ENCODE measurements at regions not wholly inside any gene's neighbourhood (a gene's known extent, or its start where the extent isn't known, plus 50 kb on each side); places are given as distances from the start of the nearest gene placed in this dataset.

DNA sequence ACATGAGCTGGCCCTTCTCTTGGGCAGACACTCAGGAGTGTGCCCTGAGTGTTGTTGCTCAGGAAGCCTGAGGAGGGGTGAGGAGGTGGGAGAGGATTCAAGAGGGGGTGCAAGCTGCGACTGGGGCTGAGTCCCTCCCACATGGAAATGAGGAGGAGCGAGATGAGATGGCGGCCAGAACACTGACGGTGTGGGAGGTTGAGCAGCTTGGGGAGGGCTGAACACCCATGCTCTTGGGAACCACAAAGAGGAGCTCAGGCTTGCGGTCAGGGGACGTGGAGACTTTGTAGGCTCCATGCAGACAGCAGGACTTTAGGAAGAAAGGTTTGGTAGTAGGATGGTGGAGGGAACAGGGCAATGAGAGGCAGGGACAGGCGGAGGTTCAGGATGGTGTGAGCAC is 163.2 kb upstream of the SHH start:
- Histone ChIP-seq H3K4me2 (ENCODE audit: low read length) (no peak overlapping the region), H3K36me3 (ENCODE audit: insufficient read depth, low read length) (no peaks in the 10 kb centered on the region), H3K27me3 (ENCODE audit: insufficient read depth, low read depth, low read length) (no peaks in the 10 kb centered on the region), H3K79me2 (replicated peaks; ENCODE audit: insufficient read depth, low read length) (no peaks in the 10 kb centered on the region), H4K20me1 (ENCODE audit: insufficient read depth) (no peaks in the 10 kb centered on the region), H3K9ac (ENCODE audit: low read length) (no peak overlapping the region), H3K4me3 (ENCODE audit: low read length) (no peak overlapping the region), H3K9me2 (ENCODE audit: insufficient read depth, low read length) (no peaks in the 10 kb centered on the region), H3K27ac (ENCODE audit: low read length) (no peak overlapping the region), H3F3A (ENCODE audit: insufficient read depth, low read length, poor library complexity, severe bottlenecking) (no peaks in the 10 kb centered on the region), H2AFZ (ENCODE audit: low read depth, low read length) (no peak overlapping the region), H3K9me3 (ENCODE audit: low read length) (no peaks in the 10 kb centered on the region)
- TF ChIP-seq MXI1 (conservative IDR thresholded peaks at IDR 0.05; ENCODE audit: poor library complexity, severe bottlenecking) (no peak), TAF1 (IDR thresholded peaks at IDR 0.05; ENCODE audit: low read depth) (no peak), SMC3 (conservative IDR thresholded peaks at IDR 0.05; ENCODE audit: poor library complexity) (no peak)
- TF ChIP-seq, protein P1, sequence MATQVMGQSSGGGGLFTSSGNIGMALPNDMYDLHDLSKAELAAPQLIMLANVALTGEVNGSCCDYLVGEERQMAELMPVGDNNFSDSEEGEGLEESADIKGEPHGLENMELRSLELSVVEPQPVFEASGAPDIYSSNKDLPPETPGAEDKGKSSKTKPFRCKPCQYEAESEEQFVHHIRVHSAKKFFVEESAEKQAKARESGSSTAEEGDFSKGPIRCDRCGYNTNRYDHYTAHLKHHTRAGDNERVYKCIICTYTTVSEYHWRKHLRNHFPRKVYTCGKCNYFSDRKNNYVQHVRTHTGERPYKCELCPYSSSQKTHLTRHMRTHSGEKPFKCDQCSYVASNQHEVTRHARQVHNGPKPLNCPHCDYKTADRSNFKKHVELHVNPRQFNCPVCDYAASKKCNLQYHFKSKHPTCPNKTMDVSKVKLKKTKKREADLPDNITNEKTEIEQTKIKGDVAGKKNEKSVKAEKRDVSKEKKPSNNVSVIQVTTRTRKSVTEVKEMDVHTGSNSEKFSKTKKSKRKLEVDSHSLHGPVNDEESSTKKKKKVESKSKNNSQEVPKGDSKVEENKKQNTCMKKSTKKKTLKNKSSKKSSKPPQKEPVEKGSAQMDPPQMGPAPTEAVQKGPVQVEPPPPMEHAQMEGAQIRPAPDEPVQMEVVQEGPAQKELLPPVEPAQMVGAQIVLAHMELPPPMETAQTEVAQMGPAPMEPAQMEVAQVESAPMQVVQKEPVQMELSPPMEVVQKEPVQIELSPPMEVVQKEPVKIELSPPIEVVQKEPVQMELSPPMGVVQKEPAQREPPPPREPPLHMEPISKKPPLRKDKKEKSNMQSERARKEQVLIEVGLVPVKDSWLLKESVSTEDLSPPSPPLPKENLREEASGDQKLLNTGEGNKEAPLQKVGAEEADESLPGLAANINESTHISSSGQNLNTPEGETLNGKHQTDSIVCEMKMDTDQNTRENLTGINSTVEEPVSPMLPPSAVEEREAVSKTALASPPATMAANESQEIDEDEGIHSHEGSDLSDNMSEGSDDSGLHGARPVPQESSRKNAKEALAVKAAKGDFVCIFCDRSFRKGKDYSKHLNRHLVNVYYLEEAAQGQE (IDR thresholded peaks at IDR 0.05; ENCODE audit: borderline replicate concordance) = no peak
- TF ChIP-seq, protein P2, sequence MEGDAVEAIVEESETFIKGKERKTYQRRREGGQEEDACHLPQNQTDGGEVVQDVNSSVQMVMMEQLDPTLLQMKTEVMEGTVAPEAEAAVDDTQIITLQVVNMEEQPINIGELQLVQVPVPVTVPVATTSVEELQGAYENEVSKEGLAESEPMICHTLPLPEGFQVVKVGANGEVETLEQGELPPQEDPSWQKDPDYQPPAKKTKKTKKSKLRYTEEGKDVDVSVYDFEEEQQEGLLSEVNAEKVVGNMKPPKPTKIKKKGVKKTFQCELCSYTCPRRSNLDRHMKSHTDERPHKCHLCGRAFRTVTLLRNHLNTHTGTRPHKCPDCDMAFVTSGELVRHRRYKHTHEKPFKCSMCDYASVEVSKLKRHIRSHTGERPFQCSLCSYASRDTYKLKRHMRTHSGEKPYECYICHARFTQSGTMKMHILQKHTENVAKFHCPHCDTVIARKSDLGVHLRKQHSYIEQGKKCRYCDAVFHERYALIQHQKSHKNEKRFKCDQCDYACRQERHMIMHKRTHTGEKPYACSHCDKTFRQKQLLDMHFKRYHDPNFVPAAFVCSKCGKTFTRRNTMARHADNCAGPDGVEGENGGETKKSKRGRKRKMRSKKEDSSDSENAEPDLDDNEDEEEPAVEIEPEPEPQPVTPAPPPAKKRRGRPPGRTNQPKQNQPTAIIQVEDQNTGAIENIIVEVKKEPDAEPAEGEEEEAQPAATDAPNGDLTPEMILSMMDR (IDR thresholded peaks at IDR 0.05; ENCODE audit: poor library complexity, severe bottlenecking) = no peak

DNA sequence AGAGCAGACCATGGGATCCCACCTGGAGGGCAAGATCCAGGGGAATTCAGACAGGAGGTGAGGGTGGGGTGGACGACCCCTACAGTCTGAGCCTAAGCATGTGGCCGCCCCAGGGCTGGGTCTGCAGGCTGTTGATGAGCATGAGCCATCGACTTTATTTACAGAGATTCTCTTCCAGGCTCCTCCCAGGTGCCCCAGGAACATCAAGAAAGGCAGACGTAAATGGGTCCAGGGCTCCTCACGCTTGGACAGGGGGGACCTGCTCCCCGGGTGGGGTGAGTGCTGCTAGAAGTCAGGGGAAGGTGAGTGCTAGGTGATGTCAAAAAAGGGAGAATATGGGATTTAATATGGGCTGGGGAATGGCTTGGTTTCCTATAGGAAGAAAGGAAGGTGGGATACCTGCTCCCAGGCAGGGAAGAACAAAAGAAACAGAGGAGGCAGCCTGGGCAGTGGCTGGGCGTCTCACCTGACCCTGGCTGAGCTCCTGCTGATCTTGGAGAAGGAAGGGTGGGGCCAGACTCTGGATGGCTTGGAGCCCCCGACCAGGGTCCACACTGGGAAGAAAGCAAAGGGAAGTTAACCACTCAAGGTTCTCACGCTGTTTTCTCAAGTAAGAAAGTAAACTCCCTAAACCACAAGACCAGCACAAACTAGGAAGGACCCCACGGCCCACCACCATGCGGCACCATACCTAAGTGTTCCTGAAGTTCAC is 162.1 kb upstream of the SHH start:
- no peak overlapping the region for H2AFZ ChIP-seq (ENCODE audit: low read depth, low read length)
- no peaks in the 10 kb centered on the region for H3K9me3 ChIP-seq (ENCODE audit: low read length)
- no peaks in the 10 kb centered on the region for H3K9me2 ChIP-seq (ENCODE audit: insufficient read depth, low read length)
- H3K36me3 ChIP-seq (ENCODE audit: insufficient read depth, low read length) = no peaks in the 10 kb centered on the region
- no peaks in the 10 kb centered on the region for H3K27me3 ChIP-seq (ENCODE audit: insufficient read depth, low read depth, low read length)
- no peak overlapping the region for H3K27ac ChIP-seq (ENCODE audit: low read length)
- H3K9ac ChIP-seq (ENCODE audit: low read length) = no peak overlapping the region
- no peaks in the 10 kb centered on the region for H3F3A ChIP-seq (ENCODE audit: insufficient read depth, low read length, poor library complexity, severe bottlenecking)
- H3K4me2 ChIP-seq (ENCODE audit: low read length) = no peak overlapping the region
- no peaks in the 10 kb centered on the region for H3K79me2 ChIP-seq (replicated peaks; ENCODE audit: insufficient read depth, low read length)
- TF ChIP-seq EZH2 (IDR thresholded peaks at IDR 0.05; ENCODE audit: borderline replicate concordance, insufficient read depth, low read length, poor library complexity, severe bottlenecking) (no peak), RAD21 (conservative IDR thresholded peaks at IDR 0.05) (no peak), EP300 (conservative IDR thresholded peaks at IDR 0.05; ENCODE audit: poor library complexity, severe bottlenecking) (no peak), TAF1 (IDR thresholded peaks at IDR 0.05; ENCODE audit: low read depth) (no peak), MXI1 (conservative IDR thresholded peaks at IDR 0.05; ENCODE audit: poor library complexity, severe bottlenecking) (no peak), SMC3 (conservative IDR thresholded peaks at IDR 0.05; ENCODE audit: poor library complexity) (no peak), POLR2AphosphoS5 (IDR thresholded peaks at IDR 0.05) (no peak)
- TF ChIP-seq, protein P1 (IDR thresholded peaks at IDR 0.05; ENCODE audit: borderline replicate concordance) = no peak
- TF ChIP-seq, protein P2 (IDR thresholded peaks at IDR 0.05; ENCODE audit: poor library complexity, severe bottlenecking) = no peak
- H3K4me3 ChIP-seq (ENCODE audit: low read length) = no peak overlapping the region
- no peaks in the 10 kb centered on the region for H4K20me1 ChIP-seq (ENCODE audit: insufficient read depth)

All from neural cell (in vitro differentiated cells).